ENCODE measurements at regions not wholly inside any gene's neighbourhood (a gene's known extent, or its start where the extent isn't known, plus 50 kb on each side); places are given as distances from the start of the nearest gene placed in this dataset.

- no peak overlapping the region for H3K27ac Mint-ChIP-seq
- no peaks in the 10 kb centered on the region for H3K4me1 Mint-ChIP-seq
- peaks cover 4 to 7% (median 5%) of the 10 kb centered on the region in 3 donors for H3K27me3 Mint-ChIP-seq (ENCODE audit: low read depth in 3 of 3)
- no peaks in the 10 kb centered on the region for H3K36me3 Mint-ChIP-seq
- peaks cover 0 to 6% (median 1%) of the 10 kb centered on the region in 6 donors for H3K9me3 Mint-ChIP-seq
- no peak for DNase-seq
- no peak overlapping the region for H3K4me3 Mint-ChIP-seq
Observed at GRCh38 chr10:120069700-120070099, 177.2 kb downstream of the SEC23IP start.

GRCh38 chr10:120075349-120075748 is 182.8 kb downstream of the SEC23IP start:
- Mint-ChIP-seq H3K36me3 (no peaks in the 10 kb centered on the region), H3K27ac (no peak overlapping the region), H3K4me1 (no peaks in the 10 kb centered on the region), H3K9me3 (peaks cover 0 to 6% (median 0%) of the 10 kb centered on the region in 6 donors), H3K4me3 (no peak overlapping the region), H3K27me3 (ENCODE audit: low read depth in 3 of 3) (peaks cover 2 to 15% (median 6%) of the 10 kb centered on the region in 3 donors)
- DNase-seq = no peak

GRCh38 chr10:120076996-120077706 is 184.6 kb downstream of the SEC23IP start:
- Mint-ChIP-seq H3K4me3 (no peak overlapping the region), H3K27me3 (ENCODE audit: low read depth in 3 of 3) (peaks cover 2 to 14% (median 6%) of the 10 kb centered on the region in 3 donors), H3K4me1 (no peaks in the 10 kb centered on the region), H3K9me3 (peaks cover 0 to 6% (median 0%) of the 10 kb centered on the region in 6 donors), H3K36me3 (no peaks in the 10 kb centered on the region), H3K27ac (no peak overlapping the region)
- no peak for DNase-seq

- peaks cover 2 to 14% (median 6%) of the 10 kb centered on the region in 3 donors for H3K27me3 Mint-ChIP-seq (ENCODE audit: low read depth in 3 of 3)
- no peak for DNase-seq
- H3K27ac Mint-ChIP-seq = no peak overlapping the region
- no peaks in the 10 kb centered on the region for H3K36me3 Mint-ChIP-seq
- H3K9me3 Mint-ChIP-seq = peaks cover 0 to 6% (median 0%) of the 10 kb centered on the region in 6 donors
- no peaks in the 10 kb centered on the region for H3K4me1 Mint-ChIP-seq
- H3K4me3 Mint-ChIP-seq = no peak overlapping the region
Observed at GRCh38 chr10:120077707-120078492, 185.4 kb downstream of the SEC23IP start.

- Mint-ChIP-seq H3K36me3 (no peaks in the 10 kb centered on the region), H3K27me3 (ENCODE audit: low read depth in 3 of 3) (peaks cover 5 to 6% (median 6%) of the 10 kb centered on the region in 3 donors), H3K4me3 (no peak overlapping the region), H3K4me1 (no peaks in the 10 kb centered on the region), H3K9me3 (peaks cover 0 to 5% (median 0%) of the 10 kb centered on the region in 6 donors), H3K27ac (no peak overlapping the region)
- DNase-seq = no peak
Observed at GRCh38 chr10:120085096-120085796, 192.7 kb downstream of the SEC23IP start.

- H3K27ac Mint-ChIP-seq = no peak overlapping the region
- H3K27me3 Mint-ChIP-seq (ENCODE audit: low read depth in 3 of 3) = peaks cover 5 to 6% (median 6%) of the 10 kb centered on the region in 3 donors
- no peak for DNase-seq
Observed at GRCh38 chr10:120086066-120086465, 193.5 kb downstream of the SEC23IP start.

GRCh38 chr10:120087109-120087508 is 194.6 kb downstream of the SEC23IP start:
- H3K36me3 Mint-ChIP-seq = no peaks in the 10 kb centered on the region
- H3K27ac Mint-ChIP-seq = no peak overlapping the region
- DNase-seq = no peak
- peaks cover 0 to 5% (median 0%) of the 10 kb centered on the region in 6 donors for H3K9me3 Mint-ChIP-seq
- no peak overlapping the region for H3K4me3 Mint-ChIP-seq
- H3K4me1 Mint-ChIP-seq = no peaks in the 10 kb centered on the region
- peaks cover 5 to 9% (median 6%) of the 10 kb centered on the region in 3 donors for H3K27me3 Mint-ChIP-seq (ENCODE audit: low read depth in 3 of 3)

More at GRCh38 chr10:120086066-120086465, 193.5 kb downstream of the SEC23IP start:
- peaks cover 0 to 5% (median 0%) of the 10 kb centered on the region in 6 donors for H3K9me3 Mint-ChIP-seq
- no peaks in the 10 kb centered on the region for H3K4me1 Mint-ChIP-seq
- no peaks in the 10 kb centered on the region for H3K36me3 Mint-ChIP-seq
- H3K4me3 Mint-ChIP-seq = no peak overlapping the region

- no peaks in the 10 kb centered on the region for H3K4me1 Mint-ChIP-seq
- no peak for DNase-seq
- H3K4me3 Mint-ChIP-seq = no peak overlapping the region
Observed at GRCh38 chr10:120095875-120096274, 203.3 kb downstream of the SEC23IP start.

GRCh38 chr10:120097766-120098165 is 205.2 kb downstream of the SEC23IP start:
- no peak overlapping the region for H3K27ac Mint-ChIP-seq
- no peak for DNase-seq
- peaks cover 1 to 8% (median 8%) of the 10 kb centered on the region in 3 donors for H3K27me3 Mint-ChIP-seq (ENCODE audit: low read depth in 3 of 3)
- no peaks in the 10 kb centered on the region for H3K36me3 Mint-ChIP-seq
- no peaks in the 10 kb centered on the region for H3K4me1 Mint-ChIP-seq
- H3K4me3 Mint-ChIP-seq = no peak overlapping the region
- no peaks in the 10 kb centered on the region for H3K9me3 Mint-ChIP-seq

More at GRCh38 chr10:120095875-120096274, 203.3 kb downstream of the SEC23IP start:
- Mint-ChIP-seq H3K27me3 (ENCODE audit: low read depth in 3 of 3) (peaks cover 1 to 4% (median 2%) of the 10 kb centered on the region in 3 donors), H3K27ac (no peak overlapping the region), H3K9me3 (peaks cover 0 to 2% (median 0%) of the 10 kb centered on the region in 6 donors), H3K36me3 (no peaks in the 10 kb centered on the region)

- H3K4me3 Mint-ChIP-seq = no peak overlapping the region
- no peaks in the 10 kb centered on the region for H3K36me3 Mint-ChIP-seq
- H3K4me1 Mint-ChIP-seq = no peaks in the 10 kb centered on the region
- no peaks in the 10 kb centered on the region for H3K9me3 Mint-ChIP-seq
- DNase-seq = no peak
- no peak overlapping the region for H3K27ac Mint-ChIP-seq
- peaks cover 1 to 8% (median 6%) of the 10 kb centered on the region in 3 donors for H3K27me3 Mint-ChIP-seq (ENCODE audit: low read depth in 3 of 3)
Observed at GRCh38 chr10:120098232-120098930, 205.9 kb downstream of the SEC23IP start.

GRCh38 chr10:120103738-120104560 is 211.4 kb downstream of the SEC23IP start:
- Mint-ChIP-seq H3K4me1 (no peaks in the 10 kb centered on the region), H3K27me3 (ENCODE audit: low read depth in 3 of 3) (peaks cover 3 to 12% (median 12%) of the 10 kb centered on the region in 3 donors), H3K27ac (no peak overlapping the region), H3K4me3 (no peak overlapping the region), H3K36me3 (no peaks in the 10 kb centered on the region), H3K9me3 (no peaks in the 10 kb centered on the region)
- DNase-seq = no peak

GRCh38 chr10:120105001-120105400 is 212.5 kb downstream of the SEC23IP start:
- Mint-ChIP-seq H3K4me3 (no peak overlapping the region), H3K36me3 (no peaks in the 10 kb centered on the region), H3K4me1 (no peaks in the 10 kb centered on the region), H3K27ac (no peak overlapping the region), H3K9me3 (no peaks in the 10 kb centered on the region), H3K27me3 (ENCODE audit: low read depth in 3 of 3) (peaks cover 2 to 14% (median 12%) of the 10 kb centered on the region in 3 donors)
- DNase-seq = no peak
